ENCODE measurements at regions not wholly inside any gene's neighbourhood (a gene's known extent, or its start where the extent isn't known, plus 50 kb on each side); places are given as distances from the start of the nearest gene placed in this dataset.

DNA sequence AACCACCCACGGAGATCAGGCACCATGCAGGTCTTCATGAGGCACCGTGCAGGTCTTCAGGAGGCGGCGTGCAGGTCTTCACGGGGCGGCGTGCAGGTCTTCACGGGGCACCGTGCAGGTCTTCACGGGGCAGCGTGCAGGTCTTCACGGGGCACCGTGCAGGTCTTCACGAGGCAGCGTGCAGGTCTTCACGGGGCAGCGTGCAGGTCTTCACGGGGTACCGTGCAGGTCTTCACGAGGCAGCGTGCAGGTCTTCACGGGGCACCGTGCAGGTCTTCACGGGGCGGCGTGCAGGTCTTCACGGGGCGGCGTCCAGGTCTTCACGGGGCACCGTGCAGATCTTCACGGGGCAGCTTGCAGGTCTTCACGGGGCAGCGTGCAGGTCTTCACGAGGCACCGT, 350.4 kb upstream of the PKDCC start:
- TF ChIP-seq, protein P1, sequence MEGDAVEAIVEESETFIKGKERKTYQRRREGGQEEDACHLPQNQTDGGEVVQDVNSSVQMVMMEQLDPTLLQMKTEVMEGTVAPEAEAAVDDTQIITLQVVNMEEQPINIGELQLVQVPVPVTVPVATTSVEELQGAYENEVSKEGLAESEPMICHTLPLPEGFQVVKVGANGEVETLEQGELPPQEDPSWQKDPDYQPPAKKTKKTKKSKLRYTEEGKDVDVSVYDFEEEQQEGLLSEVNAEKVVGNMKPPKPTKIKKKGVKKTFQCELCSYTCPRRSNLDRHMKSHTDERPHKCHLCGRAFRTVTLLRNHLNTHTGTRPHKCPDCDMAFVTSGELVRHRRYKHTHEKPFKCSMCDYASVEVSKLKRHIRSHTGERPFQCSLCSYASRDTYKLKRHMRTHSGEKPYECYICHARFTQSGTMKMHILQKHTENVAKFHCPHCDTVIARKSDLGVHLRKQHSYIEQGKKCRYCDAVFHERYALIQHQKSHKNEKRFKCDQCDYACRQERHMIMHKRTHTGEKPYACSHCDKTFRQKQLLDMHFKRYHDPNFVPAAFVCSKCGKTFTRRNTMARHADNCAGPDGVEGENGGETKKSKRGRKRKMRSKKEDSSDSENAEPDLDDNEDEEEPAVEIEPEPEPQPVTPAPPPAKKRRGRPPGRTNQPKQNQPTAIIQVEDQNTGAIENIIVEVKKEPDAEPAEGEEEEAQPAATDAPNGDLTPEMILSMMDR (conservative IDR thresholded peaks at IDR 0.05 in 1 of 2, IDR thresholded peaks at IDR 0.05 in 1 of 2; ENCODE audit: extremely low read depth in 1 of 2, insufficient read depth in 1 of 2, low read depth in 1 of 2, low read length in 2 of 2), result no peak
- no peak for TF ChIP-seq EZH2 (IDR thresholded peaks at IDR 0.05; ENCODE audit: borderline replicate concordance, low read length)

All from mammary epithelial cell (primary cell).